Keratinocyte (primary cell): ENCODE measurements at regions not wholly inside any gene's neighbourhood (a gene's known extent, or its start where the extent isn't known, plus 50 kb on each side); places are given as distances from the start of the nearest gene placed in this dataset.

ENCODE experiments used
- DNase-seq: peaks from one replicate; pipeline ENCODE4 v3.0.0-alpha.2; 2011; ENCODE audit warnings: low read depth, missing footprints, low spot score
- FAIRE-seq: peaks from 2 replicates; lab custom pipeline; 2011; peaks lifted over from hg19 to GRCh38; lab: Jason Lieb, UNC
- H2AFZ ChIP-seq: 2 replicates; pipeline ENCODE4 v1.6.0; 2012; ENCODE audit warnings: low read length, control low read depth, inconsistent platforms; ENCODE audit not compliant: control insufficient read depth
- H3K27ac ChIP-seq: 2 replicates; pipeline ENCODE4 v1.5.1; 2011; ENCODE audit warnings: low read length; ENCODE audit not compliant: control insufficient read depth, insufficient read depth
- H3K27me3 ChIP-seq: 3 replicates; pipeline ENCODE4 v1.6.0; 2011; ENCODE audit warnings: low read length; ENCODE audit not compliant: control insufficient read depth, insufficient read depth; ENCODE audit errors: extremely low read depth
- H3K36me3 ChIP-seq, 2 experiments: 2 replicates in 1 of 2; 3 replicates in 1 of 2; pipeline ENCODE4 v1.5.1; 2011; ENCODE audit warnings: low read length in 2 of 2, mild to moderate bottlenecking in 1 of 2; ENCODE audit not compliant: control insufficient read depth in 2 of 2, insufficient read depth in 2 of 2; ENCODE audit errors: extremely low read depth in 1 of 2
- H3K4me1 ChIP-seq: 3 replicates; pipeline ENCODE4 v1.5.1; 2011; ENCODE audit warnings: low read length; ENCODE audit not compliant: control insufficient read depth, insufficient read depth; ENCODE audit errors: extremely low read depth
- H3K4me2 ChIP-seq: 3 replicates; pipeline ENCODE4 v1.6.0; 2011; ENCODE audit warnings: low read depth, low read length; ENCODE audit not compliant: control insufficient read depth, insufficient read depth; ENCODE audit errors: extremely low read depth
- H3K4me3 ChIP-seq, 3 experiments: fragments of 200-600 bp in 1 of 3; sonication (generic) in 1 of 3; 2 replicates in 2 of 3; 3 replicates in 1 of 3; pipeline ENCODE4 v1.5.1; 2011 to 2016; ENCODE audit warnings: low read length in 3 of 3, mild to moderate bottlenecking in 3 of 3, control low read depth in 2 of 3, inconsistent platforms in 1 of 3, low read depth in 1 of 3, mixed read lengths in 1 of 3, mixed run types in 1 of 3, moderate library complexity in 1 of 3; ENCODE audit not compliant: control insufficient read depth in 2 of 3, insufficient read depth in 2 of 3; ENCODE audit errors: extremely low read depth in 1 of 3
- H3K79me2 ChIP-seq: 2 replicates; pipeline ENCODE4 v1.6.0; 2012; ENCODE audit warnings: low read length; ENCODE audit not compliant: control insufficient read depth, insufficient read depth
- H3K9ac ChIP-seq: 3 replicates; pipeline ENCODE4 v1.6.0; 2011; ENCODE audit warnings: low read length; ENCODE audit not compliant: control insufficient read depth, insufficient read depth; ENCODE audit errors: extremely low read depth
- H3K9me1 ChIP-seq: 3 replicates; pipeline ENCODE4 v1.6.0; 2011; ENCODE audit warnings: low read length; ENCODE audit not compliant: control insufficient read depth, insufficient read depth; ENCODE audit errors: extremely low read depth
- H3K9me3 ChIP-seq: 2 replicates; pipeline ENCODE4 v1.5.1; 2012; ENCODE audit warnings: low read depth, low read length; ENCODE audit not compliant: control insufficient read depth
- H4K20me1 ChIP-seq: 3 replicates; pipeline ENCODE4 v1.6.0; 2011; ENCODE audit warnings: low read length; ENCODE audit not compliant: control insufficient read depth, insufficient read depth; ENCODE audit errors: extremely low read depth
- EZH2 ChIP-seq: IDR thresholded peaks from one replicate; pipeline ENCODE4 v1.6.1; 2012; ENCODE audit warnings: inconsistent platforms, mild to moderate bottlenecking, low read length, moderate library complexity
- dilution Hi-C: fragments of 300-500 bp; cut with MboI; formaldehyde crosslinking; loops from one replicate; pipeline ENCODE4 v1.7.0; 2020; ENCODE audit warnings: low sequenced_read_pairs; ENCODE audit not compliant: extremely low pct_ligation_motif_present
- TF ChIP-seq, protein P1 (sequence below), 3 experiments: IDR thresholded peaks in 1 of 3; conservative IDR thresholded peaks in 1 of 3; optimal IDR thresholded peaks in 1 of 3; 2 replicates in 2 of 3; 3 replicates in 1 of 3; pipeline versions ENCODE3 to v1.5.1; 2011; ENCODE audit warnings: low read length in 3 of 3, mild to moderate bottlenecking in 3 of 3, moderate library complexity in 2 of 3, control low read depth in 1 of 3, inconsistent platforms in 1 of 3; ENCODE audit not compliant: insufficient read depth in 2 of 3; ENCODE audit errors: extremely low read depth in 1 of 3

DNA sequence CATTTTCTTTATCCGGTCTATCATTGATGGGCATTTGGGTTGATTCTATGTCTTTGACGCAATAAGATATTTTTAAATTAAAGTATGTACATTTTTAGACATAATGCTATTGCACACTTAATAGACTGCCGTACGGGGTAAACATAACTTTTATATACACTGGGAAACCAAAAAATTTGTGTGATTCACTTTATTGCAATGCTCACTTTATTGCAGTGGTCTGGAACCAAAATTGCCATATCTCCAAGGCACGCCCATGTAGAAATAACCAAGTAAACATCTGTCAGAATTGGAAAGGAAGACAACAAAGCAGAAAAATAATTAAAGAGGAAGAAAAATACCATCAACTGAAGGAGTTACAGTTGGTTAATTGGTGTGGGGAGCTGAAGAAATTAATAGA, 205.8 kb upstream of the CTAGE1 start:
- H4K20me1 ChIP-seq = no peaks in the 10 kb centered on the region
- dilution Hi-C loops = no loop called here
- H3K4me2 ChIP-seq = no peak overlapping the region
- no peaks in the 10 kb centered on the region for H3K36me3 ChIP-seq
- no peak overlapping the region for H2AFZ ChIP-seq
- no peaks in the 10 kb centered on the region for H3K9me1 ChIP-seq
- H3K4me3 ChIP-seq = no peak overlapping the region
- H3K27ac ChIP-seq = no peak overlapping the region
- DNase-seq = no peak
- no peaks in the 10 kb centered on the region for H3K9me3 ChIP-seq
- no peaks in the 10 kb centered on the region for H3K27me3 ChIP-seq
- no peaks in the 10 kb centered on the region for H3K4me1 ChIP-seq
- no peaks in the 10 kb centered on the region for H3K79me2 ChIP-seq
- H3K9ac ChIP-seq = no peak overlapping the region
- TF ChIP-seq, protein P1, sequence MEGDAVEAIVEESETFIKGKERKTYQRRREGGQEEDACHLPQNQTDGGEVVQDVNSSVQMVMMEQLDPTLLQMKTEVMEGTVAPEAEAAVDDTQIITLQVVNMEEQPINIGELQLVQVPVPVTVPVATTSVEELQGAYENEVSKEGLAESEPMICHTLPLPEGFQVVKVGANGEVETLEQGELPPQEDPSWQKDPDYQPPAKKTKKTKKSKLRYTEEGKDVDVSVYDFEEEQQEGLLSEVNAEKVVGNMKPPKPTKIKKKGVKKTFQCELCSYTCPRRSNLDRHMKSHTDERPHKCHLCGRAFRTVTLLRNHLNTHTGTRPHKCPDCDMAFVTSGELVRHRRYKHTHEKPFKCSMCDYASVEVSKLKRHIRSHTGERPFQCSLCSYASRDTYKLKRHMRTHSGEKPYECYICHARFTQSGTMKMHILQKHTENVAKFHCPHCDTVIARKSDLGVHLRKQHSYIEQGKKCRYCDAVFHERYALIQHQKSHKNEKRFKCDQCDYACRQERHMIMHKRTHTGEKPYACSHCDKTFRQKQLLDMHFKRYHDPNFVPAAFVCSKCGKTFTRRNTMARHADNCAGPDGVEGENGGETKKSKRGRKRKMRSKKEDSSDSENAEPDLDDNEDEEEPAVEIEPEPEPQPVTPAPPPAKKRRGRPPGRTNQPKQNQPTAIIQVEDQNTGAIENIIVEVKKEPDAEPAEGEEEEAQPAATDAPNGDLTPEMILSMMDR (optimal IDR thresholded peaks at IDR 0.05 in 1 of 3, IDR thresholded peaks at IDR 0.05 in 1 of 3, conservative IDR thresholded peaks at IDR 0.05 in 1 of 3; ENCODE audit: extremely low read depth in 1 of 3, insufficient read depth in 2 of 3, low read length in 3 of 3) = no peak
- no peak for TF ChIP-seq EZH2
- FAIRE-seq = no peak

DNA sequence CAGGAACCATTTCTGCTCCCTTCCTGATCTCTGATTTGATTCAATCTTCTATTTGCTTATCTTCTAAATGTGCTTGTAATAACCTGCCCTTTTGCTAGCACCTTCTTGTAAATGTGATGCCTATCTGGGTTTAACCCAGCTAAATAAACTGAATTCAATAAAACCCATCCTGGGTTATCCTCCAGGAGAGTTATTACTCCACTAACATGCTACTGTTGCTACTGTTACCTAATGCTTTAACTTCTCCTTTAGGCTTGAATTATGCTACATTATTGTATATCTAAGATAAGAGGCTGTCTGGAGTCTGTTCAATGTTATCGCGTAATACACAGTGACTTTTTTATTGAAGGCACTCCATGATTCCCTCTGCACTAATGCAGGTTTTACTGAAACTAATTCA, 206.5 kb upstream of the CTAGE1 start:
- H3K79me2 ChIP-seq = no peaks in the 10 kb centered on the region
- no peak for TF ChIP-seq EZH2
- TF ChIP-seq, protein P1 (optimal IDR thresholded peaks at IDR 0.05 in 1 of 3, IDR thresholded peaks at IDR 0.05 in 1 of 3, conservative IDR thresholded peaks at IDR 0.05 in 1 of 3; ENCODE audit: extremely low read depth in 1 of 3, insufficient read depth in 2 of 3, low read length in 3 of 3) = no peak
- no peak overlapping the region for H2AFZ ChIP-seq
- H3K9me3 ChIP-seq = no peaks in the 10 kb centered on the region
- H3K4me1 ChIP-seq = no peaks in the 10 kb centered on the region
- no peaks in the 10 kb centered on the region for H3K9me1 ChIP-seq
- dilution Hi-C loops = no loop called here
- H3K27me3 ChIP-seq = no peaks in the 10 kb centered on the region
- DNase-seq (no peak), FAIRE-seq (no peak)
- no peaks in the 10 kb centered on the region for H3K36me3 ChIP-seq
- H3K27ac ChIP-seq = no peak overlapping the region
- no peaks in the 10 kb centered on the region for H4K20me1 ChIP-seq
- no peak overlapping the region for H3K9ac ChIP-seq
- H3K4me2 ChIP-seq = no peak overlapping the region
- H3K4me3 ChIP-seq = no peak overlapping the region
